ENCODE measurements at regions not wholly inside any gene's neighbourhood (a gene's known extent, or its start where the extent isn't known, plus 50 kb on each side); places are given as distances from the start of the nearest gene placed in this dataset.
"Not testable (repeated sequence)": the region's sequence is repeated elsewhere in the genome, so short reads cannot be mapped to it uniquely, and the experiment has no call there.

DNA sequence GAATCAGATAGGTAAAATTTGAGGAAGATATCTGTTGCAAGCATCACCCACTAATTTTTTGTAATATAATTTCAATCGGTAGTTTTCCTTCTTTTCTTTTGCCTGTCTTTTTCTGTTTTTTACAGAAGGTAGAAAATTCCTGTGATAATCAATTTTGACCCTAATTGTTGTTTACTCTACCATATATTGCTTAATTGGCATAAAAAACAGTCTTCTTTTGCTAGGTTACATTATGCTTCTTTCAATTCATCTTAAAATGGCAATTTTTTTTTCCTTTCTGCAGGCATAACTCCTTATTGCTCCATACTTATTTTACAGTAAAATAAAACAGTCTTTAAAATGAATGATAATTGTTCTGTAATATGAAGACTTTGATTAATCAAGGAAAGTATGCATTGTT, 286.2 kb upstream of the LRP1B start:
- H3K27ac ChIP-seq: no peak overlapping the region
- H3K4me3 ChIP-seq: no peak overlapping the region
- 83 to 90% methylated on average over 1 of the region's 1 CpG for WGBS, 2 donors
- H3K9me3 ChIP-seq: no peaks in the 10 kb centered on the region
- FAIRE-seq (no peak), ATAC-seq (no peak), DNase-seq (no peak)
- H3K4me1 ChIP-seq: no peaks in the 10 kb centered on the region
- H3K36me3 ChIP-seq: no peaks in the 10 kb centered on the region
- no peaks in the 10 kb centered on the region for H3K27me3 ChIP-seq
- TF ChIP-seq, protein P1, sequence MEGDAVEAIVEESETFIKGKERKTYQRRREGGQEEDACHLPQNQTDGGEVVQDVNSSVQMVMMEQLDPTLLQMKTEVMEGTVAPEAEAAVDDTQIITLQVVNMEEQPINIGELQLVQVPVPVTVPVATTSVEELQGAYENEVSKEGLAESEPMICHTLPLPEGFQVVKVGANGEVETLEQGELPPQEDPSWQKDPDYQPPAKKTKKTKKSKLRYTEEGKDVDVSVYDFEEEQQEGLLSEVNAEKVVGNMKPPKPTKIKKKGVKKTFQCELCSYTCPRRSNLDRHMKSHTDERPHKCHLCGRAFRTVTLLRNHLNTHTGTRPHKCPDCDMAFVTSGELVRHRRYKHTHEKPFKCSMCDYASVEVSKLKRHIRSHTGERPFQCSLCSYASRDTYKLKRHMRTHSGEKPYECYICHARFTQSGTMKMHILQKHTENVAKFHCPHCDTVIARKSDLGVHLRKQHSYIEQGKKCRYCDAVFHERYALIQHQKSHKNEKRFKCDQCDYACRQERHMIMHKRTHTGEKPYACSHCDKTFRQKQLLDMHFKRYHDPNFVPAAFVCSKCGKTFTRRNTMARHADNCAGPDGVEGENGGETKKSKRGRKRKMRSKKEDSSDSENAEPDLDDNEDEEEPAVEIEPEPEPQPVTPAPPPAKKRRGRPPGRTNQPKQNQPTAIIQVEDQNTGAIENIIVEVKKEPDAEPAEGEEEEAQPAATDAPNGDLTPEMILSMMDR (IDR thresholded peaks at IDR 0.05): no peak
- intact Hi-C loops (cut with DNase I): no loop called here

DNA sequence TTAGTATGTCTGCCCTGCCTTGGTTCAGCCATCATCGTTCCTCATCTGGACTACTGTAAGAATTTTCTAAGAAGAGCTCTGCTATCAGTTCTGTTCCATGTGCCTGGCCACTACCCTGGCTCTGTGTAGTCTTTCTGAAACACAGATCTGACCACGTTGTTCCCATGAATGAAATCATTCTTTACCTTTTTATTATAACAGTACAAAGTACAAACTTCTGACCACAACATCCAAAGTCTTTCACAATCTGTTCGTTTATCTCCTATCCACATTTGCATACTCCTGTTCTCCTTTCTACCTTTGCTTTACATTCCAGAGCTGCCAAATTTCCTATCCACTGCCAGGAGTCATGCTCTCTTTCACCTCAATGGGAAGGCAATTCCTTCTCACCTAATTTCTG, 284.6 kb upstream of the LRP1B start:
- WGBS, 2 donors: 33 to 34% methylated on average over 3 of the region's 3 CpGs
- ATAC-seq (peak in 1 of 4 donors; percentile 63), FAIRE-seq (no peak), DNase-seq (no peak)
- H3K27me3 ChIP-seq: no peaks in the 10 kb centered on the region
- H3K27ac ChIP-seq: no peak overlapping the region
- no peak overlapping the region for H3K4me3 ChIP-seq
- no peaks in the 10 kb centered on the region for H3K9me3 ChIP-seq
- TF ChIP-seq, protein P1 (IDR thresholded peaks at IDR 0.05): no peak
- H3K36me3 ChIP-seq: no peaks in the 10 kb centered on the region
- no peaks in the 10 kb centered on the region for H3K4me1 ChIP-seq
- intact Hi-C loops (cut with DNase I): no loop called here

DNA sequence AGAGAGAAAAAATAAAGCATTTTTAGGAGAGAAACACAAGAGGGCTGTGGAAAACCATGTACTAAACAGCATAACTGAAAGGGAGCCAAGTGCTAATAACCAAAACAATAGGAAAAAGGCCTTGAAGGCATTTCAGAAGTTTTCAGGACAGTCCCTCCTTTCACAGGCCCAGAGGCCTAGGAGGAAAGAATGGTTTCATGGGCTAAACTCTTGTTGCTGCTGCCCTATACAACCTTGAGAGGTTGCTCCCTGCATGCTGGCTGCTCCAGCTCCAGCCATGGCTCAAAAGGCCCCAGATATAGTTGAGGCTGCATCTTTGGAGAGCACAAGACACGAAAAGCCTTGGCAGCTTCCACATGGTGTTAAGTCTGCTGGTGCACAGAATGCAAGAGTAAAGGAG, 267.4 kb upstream of the LRP1B start:
- Histone ChIP-seq H3K27me3 (no peaks in the 10 kb centered on the region), H3K4me3 (no peak overlapping the region), H3K4me1 (no peaks in the 10 kb centered on the region), H3K27ac (no peak overlapping the region), H3K9me3 (no peaks in the 10 kb centered on the region), H3K36me3 (no peaks in the 10 kb centered on the region)
- ATAC-seq (no peak), FAIRE-seq (no peak), DNase-seq (no peak)
- intact Hi-C loops (cut with DNase I): no loop called here
- TF ChIP-seq, protein P1 (IDR thresholded peaks at IDR 0.05): no peak
- WGBS, 2 donors: 43 to 50% methylated on average over 1 of the region's 1 CpG

DNA sequence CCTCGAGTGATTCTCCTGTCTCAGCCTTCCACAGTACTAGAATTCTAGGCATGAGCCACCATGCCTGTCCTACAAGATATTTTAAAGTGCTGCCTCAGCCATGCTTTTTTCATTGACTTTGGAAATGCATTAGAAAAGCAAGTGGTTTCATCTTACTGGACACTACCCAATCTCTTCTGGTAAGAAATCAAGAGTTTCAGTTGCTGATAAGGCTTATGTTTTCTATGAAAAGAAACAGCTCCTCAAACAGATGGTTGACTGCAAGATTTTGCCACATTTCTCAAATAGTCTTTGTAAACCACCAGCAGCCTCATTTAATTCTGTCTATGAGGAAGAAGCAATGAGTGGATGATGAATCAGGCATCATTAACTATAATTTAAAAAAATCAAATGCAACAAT, 264.5 kb upstream of the LRP1B start:
- H3K27me3 ChIP-seq: no peaks in the 10 kb centered on the region
- H3K9me3 ChIP-seq: no peaks in the 10 kb centered on the region
- H3K36me3 ChIP-seq: no peaks in the 10 kb centered on the region
- H3K4me3 ChIP-seq: no peak overlapping the region
- intact Hi-C loops (cut with DNase I): no loop called here
- FAIRE-seq: no peak
- no peak for DNase-seq
- no peaks in the 10 kb centered on the region for H3K4me1 ChIP-seq
- no peak overlapping the region for H3K27ac ChIP-seq
- TF ChIP-seq, protein P1 (IDR thresholded peaks at IDR 0.05): no peak
- WGBS, 2 donors: 60 to 81% methylated on average over 1 of the region's 1 CpG
- no peak for ATAC-seq

DNA sequence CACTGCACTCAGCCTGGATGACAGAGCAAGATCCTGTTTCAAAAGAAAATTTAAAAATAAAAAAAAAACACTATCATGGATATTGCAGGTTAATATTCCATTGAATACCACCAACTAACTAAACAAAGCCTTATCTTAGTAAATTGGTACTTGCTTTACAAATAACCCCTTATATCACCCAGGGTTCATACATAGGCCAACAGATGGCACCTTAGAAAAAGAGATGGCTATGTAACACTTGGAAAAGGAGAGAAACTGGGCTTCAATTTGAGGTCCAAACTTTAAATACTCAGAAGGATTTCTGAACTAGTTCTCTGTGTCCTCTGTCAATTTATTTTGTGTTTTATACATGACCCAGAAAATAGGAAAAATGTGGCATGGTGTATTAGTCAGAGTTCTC, 249.6 kb upstream of the LRP1B start:
- FAIRE-seq: no peak
- ATAC-seq: no peak
- H3K27me3 ChIP-seq: no peaks in the 10 kb centered on the region

DNA sequence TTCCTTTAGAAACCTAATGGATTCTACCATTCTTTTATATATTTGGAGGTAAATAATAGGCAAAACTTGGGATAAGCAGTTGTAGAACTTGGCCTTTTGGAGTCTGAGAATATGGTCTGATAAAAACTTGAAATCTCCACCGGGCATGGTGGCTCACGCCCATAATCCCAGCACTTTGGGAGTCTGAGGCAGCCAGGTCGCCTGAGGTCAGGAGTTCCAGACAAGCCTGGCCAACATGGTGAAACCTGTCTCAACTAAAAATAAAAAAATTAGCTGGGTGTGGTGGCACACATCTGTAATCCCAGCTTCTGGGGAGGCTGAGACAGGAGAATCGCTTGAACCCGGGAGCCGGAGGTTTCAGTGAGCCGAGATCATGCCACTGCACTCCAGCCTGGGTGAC, 231.3 kb upstream of the LRP1B start:
- ATAC-seq; DNase-seq; H3K27me3 ChIP-seq; FAIRE-seq; H3K4me1 ChIP-seq; intact Hi-C loops (cut with DNase I); H3K36me3 ChIP-seq; H3K27ac ChIP-seq; H3K4me3 ChIP-seq; H3K9me3 ChIP-seq: not testable (repeated sequence)
- WGBS, 2 donors: 73 to 85% methylated on average over 7 of the region's 7 CpGs

More for the DNA sequence above, 249.6 kb upstream of the LRP1B start:
- Histone ChIP-seq H3K4me3 (no peak overlapping the region), H3K4me1 (no peaks in the 10 kb centered on the region), H3K36me3 (no peaks in the 10 kb centered on the region), H3K9me3 (no peaks in the 10 kb centered on the region), H3K27ac (no peak overlapping the region)
- DNase-seq: no peak
- intact Hi-C loops (cut with DNase I): no loop called here
- TF ChIP-seq, protein P1 (IDR thresholded peaks at IDR 0.05): no peak
